GM12865 (cell line): ENCODE measurements at regions not wholly inside any gene's neighbourhood (a gene's known extent, or its start where the extent isn't known, plus 50 kb on each side); places are given as distances from the start of the nearest gene placed in this dataset.

Experiments
- DNase-seq: peaks from one replicate; pipeline ENCODE4 v3.0.0; 2010; ENCODE audit warnings: low read depth
- H3K4me3 ChIP-seq: 2 replicates; pipeline ENCODE4 v1.5.1; 2011; ENCODE audit warnings: mild to moderate bottlenecking, low read depth, low read length, control low read depth
- TF ChIP-seq, protein P1 (sequence below): IDR thresholded peaks from 2 replicates; pipeline ENCODE4 v1.5.1; 2011; ENCODE audit warnings: low read length, control low read depth, low read depth, inconsistent platforms; ENCODE audit not compliant: insufficient read depth; ENCODE audit errors: missing control alignments

DNA sequence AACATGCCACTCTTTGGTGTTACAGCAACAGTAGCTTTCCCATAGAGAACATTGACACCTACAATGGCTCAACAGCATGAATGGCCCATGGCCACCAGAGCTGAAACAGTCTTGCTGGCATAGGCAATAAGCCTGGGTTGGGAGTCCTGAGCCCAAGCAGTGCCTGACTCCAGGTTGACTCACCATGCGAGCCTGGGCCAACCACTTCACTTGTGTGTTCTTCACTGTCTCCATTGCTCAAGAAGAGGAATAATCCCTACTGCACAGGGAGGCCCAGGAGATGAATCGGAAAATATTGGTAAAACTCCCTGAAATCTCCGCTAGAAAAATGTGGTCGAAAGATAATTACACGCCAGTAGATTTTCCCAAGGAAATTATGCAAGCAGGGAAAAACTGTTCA is 89.2 kb upstream of the INHBA start:
- DNase-seq: no peak
- TF ChIP-seq, protein P1, sequence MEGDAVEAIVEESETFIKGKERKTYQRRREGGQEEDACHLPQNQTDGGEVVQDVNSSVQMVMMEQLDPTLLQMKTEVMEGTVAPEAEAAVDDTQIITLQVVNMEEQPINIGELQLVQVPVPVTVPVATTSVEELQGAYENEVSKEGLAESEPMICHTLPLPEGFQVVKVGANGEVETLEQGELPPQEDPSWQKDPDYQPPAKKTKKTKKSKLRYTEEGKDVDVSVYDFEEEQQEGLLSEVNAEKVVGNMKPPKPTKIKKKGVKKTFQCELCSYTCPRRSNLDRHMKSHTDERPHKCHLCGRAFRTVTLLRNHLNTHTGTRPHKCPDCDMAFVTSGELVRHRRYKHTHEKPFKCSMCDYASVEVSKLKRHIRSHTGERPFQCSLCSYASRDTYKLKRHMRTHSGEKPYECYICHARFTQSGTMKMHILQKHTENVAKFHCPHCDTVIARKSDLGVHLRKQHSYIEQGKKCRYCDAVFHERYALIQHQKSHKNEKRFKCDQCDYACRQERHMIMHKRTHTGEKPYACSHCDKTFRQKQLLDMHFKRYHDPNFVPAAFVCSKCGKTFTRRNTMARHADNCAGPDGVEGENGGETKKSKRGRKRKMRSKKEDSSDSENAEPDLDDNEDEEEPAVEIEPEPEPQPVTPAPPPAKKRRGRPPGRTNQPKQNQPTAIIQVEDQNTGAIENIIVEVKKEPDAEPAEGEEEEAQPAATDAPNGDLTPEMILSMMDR: no peak
- H3K4me3 ChIP-seq: no peak overlapping the region

DNA sequence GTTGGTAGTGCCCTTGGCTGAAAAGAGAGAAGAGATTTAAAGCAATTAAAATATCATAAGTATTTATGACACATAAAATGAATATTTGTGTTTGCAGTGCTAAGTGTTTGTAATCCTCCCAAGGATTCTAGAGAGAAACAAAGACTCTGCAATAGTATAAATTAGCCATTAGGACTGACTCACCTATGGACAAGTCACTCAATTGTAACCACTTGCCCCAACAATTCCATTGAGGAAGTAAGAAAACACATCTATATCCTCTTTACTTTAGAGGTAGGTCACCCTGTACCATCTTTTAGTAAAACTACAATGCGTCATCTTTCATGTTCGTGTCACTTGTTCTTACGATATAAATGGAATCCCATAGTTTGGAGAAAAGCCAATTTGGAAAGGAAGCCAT is 85.7 kb upstream of the INHBA start:
- TF ChIP-seq, protein P1: no peak
- no peak overlapping the region for H3K4me3 ChIP-seq
- no peak for DNase-seq

DNA sequence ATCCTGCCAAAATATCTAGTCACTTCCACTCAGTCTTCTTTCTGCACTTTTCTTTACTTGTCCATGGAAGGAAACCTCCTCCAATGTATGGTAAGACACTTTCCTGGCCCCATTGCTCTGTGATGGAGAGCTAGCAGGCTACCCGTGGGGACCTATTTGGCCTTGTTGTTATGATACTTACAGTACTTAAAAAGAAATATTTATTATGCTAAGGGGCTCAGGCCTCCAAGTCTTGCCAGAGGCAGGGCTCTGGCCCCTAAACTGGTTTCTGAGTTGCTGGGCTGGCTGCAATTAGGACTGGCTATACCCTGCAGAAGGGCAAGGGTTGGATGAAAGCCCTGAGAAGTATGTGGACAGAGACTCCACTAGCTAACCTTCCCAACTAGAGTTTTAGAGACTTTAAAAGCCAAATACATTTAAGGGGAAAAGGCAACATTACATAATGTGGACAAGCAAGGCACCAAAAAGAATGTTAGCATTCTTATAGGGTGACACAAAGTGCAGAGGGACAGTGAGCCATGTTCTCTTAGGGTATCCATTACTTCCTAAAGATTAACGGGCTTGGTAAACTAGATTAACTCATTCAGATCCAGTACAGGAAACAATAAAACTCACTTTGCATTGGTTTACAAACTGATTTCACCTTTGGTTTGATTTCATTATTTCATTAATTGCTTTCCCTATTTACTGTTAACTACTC is 84.9 kb upstream of the INHBA start:
- no peak overlapping the region for H3K4me3 ChIP-seq
- no peak for DNase-seq
- TF ChIP-seq, protein P1: no peak

DNA sequence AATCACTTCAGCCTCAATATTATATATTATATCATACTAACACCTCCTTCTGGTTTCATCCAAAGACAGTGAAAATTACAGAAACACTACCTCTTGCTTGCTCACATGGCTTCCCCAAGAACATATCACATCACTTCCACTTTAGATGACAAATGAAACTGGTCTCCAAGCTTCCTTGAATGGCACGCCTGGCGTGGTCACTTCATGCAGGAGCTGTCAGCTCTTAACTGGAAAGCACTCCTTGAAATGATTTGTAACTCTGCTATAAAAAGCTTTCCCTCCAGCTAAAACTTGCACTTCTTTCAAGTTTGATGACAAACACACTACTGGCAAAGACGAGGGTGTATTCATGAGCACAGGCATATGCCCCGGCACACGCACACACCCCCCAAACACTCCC is 84.1 kb upstream of the INHBA start:
- no peak for DNase-seq
- no peak overlapping the region for H3K4me3 ChIP-seq
- TF ChIP-seq, protein P1: no peak

DNA sequence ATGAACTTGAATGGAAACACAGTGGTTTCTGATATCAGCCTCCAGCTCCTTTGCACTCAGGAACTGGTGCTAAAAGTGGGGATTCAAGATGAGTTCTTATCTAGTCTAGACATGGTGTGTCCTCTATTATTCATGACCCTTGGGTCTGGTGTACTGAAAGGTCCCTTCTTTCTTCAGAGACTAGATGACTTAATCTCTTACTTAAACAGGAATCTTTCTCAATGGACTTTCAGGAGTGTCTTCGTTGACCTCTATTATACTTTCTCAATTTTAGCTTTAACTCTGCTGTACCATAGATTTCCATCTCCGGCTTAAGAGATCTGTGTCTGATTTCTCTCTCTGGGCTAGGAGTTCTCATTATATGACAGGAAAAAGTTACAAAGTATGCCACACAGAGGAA is 83.5 kb upstream of the INHBA start:
- H3K4me3 ChIP-seq: no peak overlapping the region
- TF ChIP-seq, protein P1: no peak
- no peak for DNase-seq

DNA sequence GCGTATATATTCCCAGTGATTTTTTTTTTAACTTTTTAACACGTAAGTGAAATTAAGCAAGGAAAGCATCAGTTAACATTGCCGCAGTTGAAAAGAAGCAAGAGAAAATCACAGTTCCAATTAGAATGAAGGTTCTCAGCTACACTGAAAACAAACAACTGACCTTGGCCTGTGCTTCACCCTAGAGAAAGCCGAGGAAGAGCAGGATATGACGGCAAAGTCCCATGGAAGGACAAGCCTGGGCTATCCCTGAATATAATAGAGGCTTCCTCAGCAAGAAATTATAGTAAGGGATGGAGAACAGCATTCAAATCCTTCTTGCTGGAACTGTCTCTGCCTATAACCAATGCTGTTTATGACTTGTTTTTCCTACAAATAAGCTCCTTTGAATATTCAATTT is 83.0 kb upstream of the INHBA start:
- H3K4me3 ChIP-seq: no peak overlapping the region
- TF ChIP-seq, protein P1: no peak
- DNase-seq: no peak

DNA sequence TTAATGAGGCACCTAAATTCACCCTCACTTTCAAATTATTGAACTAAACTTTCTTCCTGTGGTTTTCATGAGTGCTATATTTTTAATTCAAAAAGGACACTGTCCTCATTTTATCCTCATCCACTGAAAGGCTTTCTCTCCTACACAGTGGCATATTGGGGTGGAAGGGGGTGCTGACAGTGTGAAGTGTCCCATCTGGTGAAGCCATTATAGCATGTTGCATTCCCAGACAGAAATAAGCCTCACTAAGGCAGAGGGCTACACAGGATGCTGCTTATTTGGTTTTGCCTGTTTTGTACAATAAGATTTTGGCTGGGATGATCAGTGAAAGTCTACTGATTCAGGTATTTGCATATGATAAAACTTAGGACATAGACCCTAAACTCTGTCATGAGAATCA is 82.4 kb upstream of the INHBA start:
- TF ChIP-seq, protein P1: no peak

More for the DNA sequence above, 82.4 kb upstream of the INHBA start:
- no peak overlapping the region for H3K4me3 ChIP-seq
- no peak for DNase-seq
